GM23338 (cell line): ENCODE measurements at regions not wholly inside any gene's neighbourhood (a gene's known extent, or its start where the extent isn't known, plus 50 kb on each side); places are given as distances from the start of the nearest gene placed in this dataset.

ENCODE experiments used
- ATAC-seq: fragments of 200-7000 bp; cut with Tn5 transposase; 3 replicates; pipeline ENCODE4 v1.9.1; 2020
- DNase-seq: peaks from one replicate; pipeline ENCODE4 v3.0.0-alpha.2; 2015; ENCODE audit warnings: low spot score
- H2AFZ ChIP-seq: fragments of 200-600 bp; sonication (generic); 2 replicates; pipeline ENCODE4 v1.8.0; 2016; ENCODE audit warnings: antibody characterized with exemption, mild to moderate bottlenecking, moderate library complexity
- H3F3A ChIP-seq: fragments of 200-600 bp; sonication (generic); replicated peaks from 2 replicates; pipeline ENCODE4 v1.8.0; 2017; ENCODE audit warnings: antibody characterized with exemption, mixed run types, low read depth
- H3K27ac ChIP-seq: fragments of 200-600 bp; sonication (generic); 2 replicates; pipeline ENCODE4 v1.6.1; 2016; ENCODE audit warnings: low read depth
- H3K27me3 ChIP-seq: fragments of 200-600 bp; sonication (generic); 2 replicates; pipeline ENCODE4 v1.8.0; 2016; ENCODE audit warnings: mild to moderate bottlenecking, mixed run types, moderate library complexity; ENCODE audit not compliant: insufficient read depth
- H3K36me3 ChIP-seq: fragments of 200-600 bp; sonication (generic); 2 replicates; pipeline ENCODE4 v1.8.0; 2016; ENCODE audit warnings: mild to moderate bottlenecking; ENCODE audit not compliant: insufficient read depth
- H3K4me1 ChIP-seq: fragments of 200-600 bp; sonication (generic); 2 replicates; pipeline ENCODE4 v1.8.0; 2016; ENCODE audit warnings: mild to moderate bottlenecking, moderate library complexity; ENCODE audit not compliant: insufficient read depth
- H3K4me2 ChIP-seq: fragments of 200-600 bp; sonication (generic); 2 replicates; pipeline ENCODE4 v1.7.1; 2017; ENCODE audit warnings: mixed run types
- H3K4me3 ChIP-seq: fragments of 200-600 bp; sonication (generic); 2 replicates; pipeline ENCODE4 v1.6.1; 2016; ENCODE audit warnings: mixed run types
- H3K79me2 ChIP-seq: fragments of 200-600 bp; sonication (generic); replicated peaks from 2 replicates; pipeline ENCODE4 v1.8.0; 2017; ENCODE audit warnings: mild to moderate bottlenecking; ENCODE audit not compliant: insufficient read depth
- H3K9me2 ChIP-seq: fragments of 200-600 bp; sonication (generic); 2 replicates; pipeline ENCODE4 v1.8.0; 2017; ENCODE audit not compliant: insufficient read depth
- H4K20me1 ChIP-seq: fragments of 200-600 bp; sonication (generic); replicated peaks from 2 replicates; pipeline ENCODE4 v1.8.0; 2017; ENCODE audit warnings: mild to moderate bottlenecking; ENCODE audit not compliant: insufficient read depth
- H3K27ac Mint-ChIP-seq: 2 replicates; pipeline ENCODE4 v1.8.0; 2020; ENCODE audit warnings: inconsistent platforms, mild to moderate bottlenecking, moderate library complexity, mixed read lengths
- H3K27me3 Mint-ChIP-seq: 3 replicates; pipeline ENCODE4 v1.8.0; 2022; ENCODE audit warnings: low read depth, mild to moderate bottlenecking, moderate library complexity, mixed read lengths, inconsistent platforms; ENCODE audit not compliant: insufficient read depth, poor library complexity
- H3K36me3 Mint-ChIP-seq: 3 replicates; pipeline ENCODE4 v1.8.0; 2021; ENCODE audit warnings: low read depth, mild to moderate bottlenecking, inconsistent platforms, moderate library complexity, mixed read lengths
- H3K4me1 Mint-ChIP-seq: 3 replicates; pipeline ENCODE4 v1.8.0; 2020; ENCODE audit warnings: mild to moderate bottlenecking, inconsistent platforms, mixed read lengths
- H3K4me3 Mint-ChIP-seq: 3 replicates; pipeline ENCODE4 v1.8.0; 2021; ENCODE audit warnings: moderate library complexity, mild to moderate bottlenecking, inconsistent platforms, mixed read lengths
- H3K9me3 Mint-ChIP-seq: 3 replicates; pipeline ENCODE4 v1.8.0; 2020; ENCODE audit warnings: moderate library complexity, mild to moderate bottlenecking, inconsistent platforms, mixed read lengths
- EZH2 ChIP-seq: fragments of 200-600 bp; sonication (generic); IDR thresholded peaks from one replicate; pipeline ENCODE4 v1.8.0; 2017; ENCODE audit warnings: antibody characterized with exemption, mild to moderate bottlenecking, low read depth; ENCODE audit not compliant: unreplicated experiment
- JUNB ChIP-seq: IDR thresholded peaks from one replicate; pipeline ENCODE4 v1.6.1; 2016; ENCODE audit warnings: antibody characterized with exemption; ENCODE audit not compliant: unreplicated experiment
- NANOG ChIP-seq: IDR thresholded peaks from 2 replicates; pipeline ENCODE4 v1.6.1; 2016; ENCODE audit warnings: antibody characterized with exemption, borderline replicate concordance
- POLR2AphosphoS5 ChIP-seq: IDR thresholded peaks from 2 replicates; pipeline ENCODE4 v1.6.1; 2016; ENCODE audit warnings: antibody characterized with exemption, low read depth
- ZNF462 ChIP-seq: fragments of 250-450 bp; sonication (Bioruptor Pico); IDR thresholded peaks from 2 replicates; pipeline ENCODE4 v1.5.0; 2020; ENCODE audit warnings: mild to moderate bottlenecking, moderate library complexity
- TF ChIP-seq, protein P1 (sequence below): IDR thresholded peaks from 2 replicates; pipeline ENCODE4 v1.6.1; 2016; ENCODE audit warnings: antibody characterized with exemption

GRCh38 chr1:68767941-68768340, 271.1 kb upstream of the DEPDC1 start:
- H2AFZ ChIP-seq = no peak overlapping the region
- no peak overlapping the region for H3K4me3 Mint-ChIP-seq
- peaks cover 6% of the 10 kb centered on the region; the same call in 1 of the 2 replicates for H3K36me3 ChIP-seq
- no peaks in the 10 kb centered on the region for H3K79me2 ChIP-seq
- no peak overlapping the region for H3K27ac Mint-ChIP-seq
- H3K4me3 ChIP-seq = no peak overlapping the region
- no peak for ATAC-seq
- peaks cover 16% of the 10 kb centered on the region; the same call in 2 of the 3 replicates for H3K9me3 Mint-ChIP-seq
- no peaks in the 10 kb centered on the region for H3K4me1 Mint-ChIP-seq
- TF ChIP-seq JUNB = no peak
- TF ChIP-seq NANOG = no peak
- no peak for TF ChIP-seq EZH2
- TF ChIP-seq ZNF462 (CRISPR knock-in tag) = no peak
- no peaks in the 10 kb centered on the region for H3K27me3 Mint-ChIP-seq
- H3K4me1 ChIP-seq = no peaks in the 10 kb centered on the region
- H3F3A ChIP-seq = no peaks in the 10 kb centered on the region
- DNase-seq = no peak
- peaks cover 9% of the 10 kb centered on the region; the same call in 1 of the 2 replicates for H3K9me2 ChIP-seq
- no peaks in the 10 kb centered on the region for H3K36me3 Mint-ChIP-seq
- no peaks in the 10 kb centered on the region for H3K27me3 ChIP-seq
- H3K27ac ChIP-seq = no peak overlapping the region
- no peak overlapping the region for H3K4me2 ChIP-seq
- no peaks in the 10 kb centered on the region for H4K20me1 ChIP-seq

DNA sequence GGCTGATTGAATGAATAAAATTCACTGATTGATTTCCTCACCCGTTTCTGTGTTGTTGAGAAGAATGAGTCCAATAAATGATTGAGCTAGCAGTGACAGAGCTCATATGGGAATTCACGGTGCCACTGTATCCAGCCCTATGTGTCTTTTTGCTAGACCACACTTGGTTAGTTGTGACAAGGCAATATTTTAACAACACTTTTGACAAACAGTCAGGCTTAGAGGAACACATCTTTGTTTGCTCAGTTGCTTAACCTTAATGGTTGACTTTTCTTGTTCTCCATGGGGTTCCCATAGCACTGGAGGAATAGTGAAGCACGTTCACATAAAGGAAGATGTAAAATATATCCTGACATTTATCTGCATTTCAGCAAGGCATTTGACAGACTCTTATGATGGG, 273.9 kb upstream of the DEPDC1 start:
- Histone ChIP-seq H3K4me2 (no peak overlapping the region), H3K4me3 (no peak overlapping the region), H3K4me1 (no peaks in the 10 kb centered on the region), H3K27me3 (no peaks in the 10 kb centered on the region), H2AFZ (no peak overlapping the region), H3F3A (no peaks in the 10 kb centered on the region), H3K36me3 (peaks cover 6% of the 10 kb centered on the region; the same call in 1 of the 2 replicates), H3K79me2 (no peaks in the 10 kb centered on the region), H3K9me2 (peaks cover 9% of the 10 kb centered on the region; the same call in 1 of the 2 replicates), H3K27ac (no peak overlapping the region), H4K20me1 (no peaks in the 10 kb centered on the region)
- no peak overlapping the region for H3K27ac Mint-ChIP-seq
- H3K36me3 Mint-ChIP-seq = no peaks in the 10 kb centered on the region
- DNase-seq (no peak), ATAC-seq (no peak)
- no peaks in the 10 kb centered on the region for H3K4me1 Mint-ChIP-seq
- no peaks in the 10 kb centered on the region for H3K27me3 Mint-ChIP-seq
- peaks cover 11% of the 10 kb centered on the region; the same call in 2 of the 3 replicates for H3K9me3 Mint-ChIP-seq
- no peak overlapping the region for H3K4me3 Mint-ChIP-seq
- no peak for TF ChIP-seq POLR2AphosphoS5
- TF ChIP-seq, protein P1, sequence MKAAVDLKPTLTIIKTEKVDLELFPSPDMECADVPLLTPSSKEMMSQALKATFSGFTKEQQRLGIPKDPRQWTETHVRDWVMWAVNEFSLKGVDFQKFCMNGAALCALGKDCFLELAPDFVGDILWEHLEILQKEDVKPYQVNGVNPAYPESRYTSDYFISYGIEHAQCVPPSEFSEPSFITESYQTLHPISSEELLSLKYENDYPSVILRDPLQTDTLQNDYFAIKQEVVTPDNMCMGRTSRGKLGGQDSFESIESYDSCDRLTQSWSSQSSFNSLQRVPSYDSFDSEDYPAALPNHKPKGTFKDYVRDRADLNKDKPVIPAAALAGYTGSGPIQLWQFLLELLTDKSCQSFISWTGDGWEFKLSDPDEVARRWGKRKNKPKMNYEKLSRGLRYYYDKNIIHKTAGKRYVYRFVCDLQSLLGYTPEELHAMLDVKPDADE = no peak
- no peak for TF ChIP-seq ZNF462 (CRISPR knock-in tag)
